ENCODE measurements at regions not wholly inside any gene's neighbourhood (a gene's known extent, or its start where the extent isn't known, plus 50 kb on each side); places are given as distances from the start of the nearest gene placed in this dataset.

- no peak for TF ChIP-seq CTCF (IDR thresholded peaks at IDR 0.05)
- no peak for TF ChIP-seq POLR2A (IDR thresholded peaks at IDR 0.05)
Measured at GRCh38 chr13:109977212-109977968, 191.0 kb upstream of the IRS2 start.

Measured in lower leg skin (tissue), 3 donors.